ENCODE measurements at regions not wholly inside any gene's neighbourhood (a gene's known extent, or its start where the extent isn't known, plus 50 kb on each side); places are given as distances from the start of the nearest gene placed in this dataset.

GRCh38 chr6:129778793-129779192, 68.8 kb upstream of the ARHGAP18 start:
- DNase-seq (ENCODE audit: low read depth): no peak
- H3K4me3 ChIP-seq (ENCODE audit: low read depth, low read length): no peak overlapping the region
- TF ChIP-seq CTCF (conservative IDR thresholded peaks at IDR 0.05; ENCODE audit: low read depth, low read length): no peak

- no peak overlapping the region for H3K4me3 ChIP-seq (ENCODE audit: low read depth, low read length)
- no peak for DNase-seq (ENCODE audit: low read depth)
- no peak for TF ChIP-seq CTCF (conservative IDR thresholded peaks at IDR 0.05; ENCODE audit: low read depth, low read length)
These were observed 67.4 kb upstream of the ARHGAP18 start for GRCh38 chr6:129777371-129777770.

DNA sequence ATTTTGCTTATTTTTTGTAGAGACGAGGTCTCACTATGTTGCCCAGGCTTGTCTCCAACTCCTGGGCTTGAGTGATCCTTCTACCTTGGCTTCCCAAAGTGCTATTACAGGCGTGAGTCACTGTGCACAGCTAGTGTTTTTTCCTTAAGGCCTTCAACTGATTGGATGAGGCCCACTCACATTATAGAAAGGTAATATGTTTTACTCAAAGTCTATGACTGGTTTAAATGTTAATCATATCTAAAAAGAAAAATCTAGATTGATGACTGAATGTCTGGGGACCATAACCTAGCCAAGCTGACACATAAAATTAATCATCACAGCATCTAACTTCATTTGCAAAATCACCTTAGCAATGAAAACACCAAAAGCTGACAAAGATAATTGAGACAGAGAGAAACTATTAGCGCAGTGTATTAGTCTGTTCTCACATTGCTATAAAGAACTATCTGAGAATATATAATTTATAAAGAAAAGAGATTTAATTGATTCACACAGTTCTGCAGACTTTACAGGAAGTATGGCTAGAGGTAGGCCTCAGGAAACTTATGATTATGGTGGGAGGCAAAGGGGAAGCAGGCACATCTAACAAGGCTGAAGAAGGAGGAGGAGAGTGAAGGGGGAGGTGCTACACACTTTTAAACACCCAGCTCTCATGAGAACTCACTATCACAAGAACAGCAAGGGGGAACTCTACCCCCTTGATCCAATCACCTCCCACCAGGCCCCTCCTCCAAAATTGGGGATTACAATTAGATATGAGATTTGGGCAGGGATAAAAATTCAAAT, 66.8 kb upstream of the ARHGAP18 start:
- no peak overlapping the region for H3K4me3 ChIP-seq (ENCODE audit: low read depth, low read length)
- no peak for TF ChIP-seq CTCF (conservative IDR thresholded peaks at IDR 0.05; ENCODE audit: low read depth, low read length)
- DNase-seq (ENCODE audit: low read depth): no peak

DNA sequence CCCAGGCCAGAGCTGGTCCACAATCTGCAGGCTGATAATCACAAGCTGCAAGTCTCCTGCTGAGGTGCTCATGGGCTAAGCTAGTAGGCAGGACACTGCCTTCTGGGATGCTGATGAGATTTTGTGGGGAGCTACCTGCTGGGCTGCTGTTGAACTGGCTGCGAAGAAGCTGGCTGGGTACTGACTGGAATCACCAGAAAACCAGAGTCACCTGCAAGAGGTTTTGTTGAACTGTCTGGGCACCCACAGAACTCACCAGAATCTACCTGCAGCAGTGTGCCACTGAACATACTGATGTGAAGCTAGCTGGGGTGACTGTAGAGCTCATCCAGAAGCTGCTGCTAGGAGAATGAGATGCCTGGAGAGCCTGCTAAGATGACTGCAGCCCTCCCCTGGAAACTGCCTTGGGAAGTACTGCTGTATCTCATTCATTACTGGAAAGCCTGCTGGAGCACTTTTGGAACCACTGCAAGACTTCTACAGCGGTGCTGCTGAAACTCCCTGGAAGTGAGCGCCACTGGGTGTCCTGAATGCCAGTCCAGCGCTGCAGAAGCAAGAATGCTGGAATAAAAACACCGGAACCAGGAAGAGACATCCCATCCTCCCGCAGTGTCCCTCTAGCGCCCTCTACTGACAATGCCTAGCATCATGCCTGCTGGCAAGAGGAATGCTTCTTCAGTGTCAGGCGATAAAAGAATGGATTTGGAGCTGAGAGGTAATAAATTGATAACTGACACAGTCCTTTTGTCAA, 64.9 kb upstream of the ARHGAP18 start:
- DNase-seq (ENCODE audit: low read depth): peak; percentile 91
- peak overlapping the region; percentile 48 for H3K4me3 ChIP-seq (ENCODE audit: low read depth, low read length)
- TF ChIP-seq CTCF (conservative IDR thresholded peaks at IDR 0.05; ENCODE audit: low read depth, low read length): peak; percentile 100

DNA sequence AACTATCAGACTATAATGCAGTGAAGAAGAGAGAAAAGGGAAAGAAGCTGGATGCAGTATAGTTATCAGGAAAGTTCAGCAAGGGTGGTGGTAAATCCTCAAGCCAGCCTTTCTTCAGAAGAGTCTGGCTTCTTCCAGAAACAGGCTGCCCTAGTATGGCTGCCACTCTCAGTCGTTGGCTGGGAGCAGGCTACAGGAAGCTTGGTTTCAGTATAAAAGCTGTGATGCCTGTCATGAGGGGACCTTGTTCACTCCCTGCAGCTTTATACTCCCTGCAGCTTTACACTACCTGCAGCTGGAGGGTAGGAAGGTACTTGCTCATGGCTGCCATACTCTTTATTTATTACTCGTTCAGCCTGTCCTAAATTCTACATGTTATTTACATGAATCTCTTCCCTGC, 63.3 kb upstream of the ARHGAP18 start:
- no peak overlapping the region for H3K4me3 ChIP-seq (ENCODE audit: low read depth, low read length)
- TF ChIP-seq CTCF (conservative IDR thresholded peaks at IDR 0.05; ENCODE audit: low read depth, low read length): no peak
- DNase-seq (ENCODE audit: low read depth): no peak

DNA sequence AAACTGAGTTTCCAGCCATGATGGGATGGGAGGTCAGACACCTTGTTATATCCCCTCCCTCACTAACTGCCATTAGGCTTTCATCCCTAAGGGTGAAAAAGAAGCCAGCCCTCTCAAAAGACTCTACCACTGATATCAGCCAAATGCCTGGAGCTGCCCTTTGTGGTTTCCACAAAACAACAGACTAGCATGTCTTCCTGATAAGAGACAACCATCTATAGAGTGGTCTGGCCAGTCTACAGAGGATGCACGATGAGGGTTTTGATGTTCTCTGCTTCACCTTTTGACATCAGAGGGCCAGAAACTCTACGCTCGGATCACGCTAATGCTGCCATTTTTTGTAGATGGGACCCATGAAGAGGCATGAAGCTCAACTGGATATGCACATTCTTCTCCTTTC, 61.7 kb upstream of the ARHGAP18 start:
- H3K4me3 ChIP-seq (ENCODE audit: low read depth, low read length): no peak overlapping the region
- TF ChIP-seq CTCF (conservative IDR thresholded peaks at IDR 0.05; ENCODE audit: low read depth, low read length): no peak
- DNase-seq (ENCODE audit: low read depth): no peak

Data from choroid plexus epithelial cell (primary cell).